Glutamatergic neuron (in vitro differentiated cells): ENCODE measurements at regions not wholly inside any gene's neighbourhood (a gene's known extent, or its start where the extent isn't known, plus 50 kb on each side); places are given as distances from the start of the nearest gene placed in this dataset.

Source experiments
- DNase-seq: peaks from one replicate; pipeline ENCODE4 v3.0.0; 2022
- H3K27ac Mint-ChIP-seq: one replicate; pipeline ENCODE4 v1.8.0; 2020; ENCODE audit warnings: mild to moderate bottlenecking, mixed read lengths, inconsistent platforms; ENCODE audit not compliant: unreplicated experiment
- H3K27me3 Mint-ChIP-seq: one replicate; pipeline ENCODE4 v1.8.0; 2020; ENCODE audit warnings: mild to moderate bottlenecking, moderate library complexity, mixed read lengths, inconsistent platforms; ENCODE audit not compliant: unreplicated experiment
- H3K36me3 Mint-ChIP-seq: one replicate; pipeline ENCODE4 v1.8.0; 2020; ENCODE audit warnings: mild to moderate bottlenecking, mixed read lengths, inconsistent platforms; ENCODE audit not compliant: unreplicated experiment
- H3K4me1 Mint-ChIP-seq: one replicate; pipeline ENCODE4 v1.8.0; 2020; ENCODE audit warnings: mild to moderate bottlenecking, low read depth, mixed read lengths, inconsistent platforms; ENCODE audit not compliant: unreplicated experiment
- H3K4me3 Mint-ChIP-seq: one replicate; pipeline ENCODE4 v1.8.0; 2020; ENCODE audit warnings: mild to moderate bottlenecking, mixed read lengths, inconsistent platforms; ENCODE audit not compliant: unreplicated experiment
- H3K9me3 Mint-ChIP-seq: one replicate; pipeline ENCODE4 v1.8.0; 2020; ENCODE audit warnings: mild to moderate bottlenecking, moderate library complexity, mixed read lengths, inconsistent platforms; ENCODE audit not compliant: unreplicated experiment
- TF ChIP-seq, protein P1 (sequence below): fragments of 200-600 bp; sonication (generic); IDR thresholded peaks from one replicate; pipeline ENCODE4 v1.5.0; 2021; ENCODE audit not compliant: partially characterized antibody, unreplicated experiment

DNA sequence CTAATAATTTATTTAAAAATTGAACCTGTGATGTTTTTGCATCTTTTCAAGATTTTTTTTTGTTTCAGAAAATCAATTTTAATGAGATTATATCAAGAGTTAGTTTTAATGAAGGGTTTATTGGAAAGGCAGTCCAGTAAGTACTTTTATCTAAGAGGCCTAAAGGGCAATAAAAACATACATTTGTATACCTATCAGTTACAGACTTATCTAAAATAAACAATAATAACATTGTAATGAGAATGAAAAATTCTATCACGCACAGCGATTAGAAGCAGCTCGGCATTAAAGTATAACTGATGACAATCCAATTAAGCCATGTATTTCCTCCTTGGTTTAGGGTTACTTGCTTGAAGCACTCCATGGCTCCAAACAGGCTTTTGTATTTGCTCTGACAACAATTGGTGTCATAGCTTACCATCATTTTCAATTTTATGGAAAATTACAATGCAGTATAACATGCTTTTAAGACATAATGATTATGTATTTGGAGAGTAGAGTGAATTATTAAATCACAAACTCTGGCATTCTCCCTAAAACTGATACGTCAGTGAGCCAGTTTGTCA is 629.4 kb downstream of the TSN start:
- peaks cover 2% of the 10 kb centered on the region for H3K4me1 Mint-ChIP-seq
- no peaks in the 10 kb centered on the region for H3K27me3 Mint-ChIP-seq
- no peak overlapping the region for H3K27ac Mint-ChIP-seq
- no peak overlapping the region for H3K4me3 Mint-ChIP-seq
- H3K36me3 Mint-ChIP-seq = no peaks in the 10 kb centered on the region
- DNase-seq = no peak
- H3K9me3 Mint-ChIP-seq = peaks cover 1% of the 10 kb centered on the region
- TF ChIP-seq, protein P1, sequence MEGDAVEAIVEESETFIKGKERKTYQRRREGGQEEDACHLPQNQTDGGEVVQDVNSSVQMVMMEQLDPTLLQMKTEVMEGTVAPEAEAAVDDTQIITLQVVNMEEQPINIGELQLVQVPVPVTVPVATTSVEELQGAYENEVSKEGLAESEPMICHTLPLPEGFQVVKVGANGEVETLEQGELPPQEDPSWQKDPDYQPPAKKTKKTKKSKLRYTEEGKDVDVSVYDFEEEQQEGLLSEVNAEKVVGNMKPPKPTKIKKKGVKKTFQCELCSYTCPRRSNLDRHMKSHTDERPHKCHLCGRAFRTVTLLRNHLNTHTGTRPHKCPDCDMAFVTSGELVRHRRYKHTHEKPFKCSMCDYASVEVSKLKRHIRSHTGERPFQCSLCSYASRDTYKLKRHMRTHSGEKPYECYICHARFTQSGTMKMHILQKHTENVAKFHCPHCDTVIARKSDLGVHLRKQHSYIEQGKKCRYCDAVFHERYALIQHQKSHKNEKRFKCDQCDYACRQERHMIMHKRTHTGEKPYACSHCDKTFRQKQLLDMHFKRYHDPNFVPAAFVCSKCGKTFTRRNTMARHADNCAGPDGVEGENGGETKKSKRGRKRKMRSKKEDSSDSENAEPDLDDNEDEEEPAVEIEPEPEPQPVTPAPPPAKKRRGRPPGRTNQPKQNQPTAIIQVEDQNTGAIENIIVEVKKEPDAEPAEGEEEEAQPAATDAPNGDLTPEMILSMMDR = no peak

DNA sequence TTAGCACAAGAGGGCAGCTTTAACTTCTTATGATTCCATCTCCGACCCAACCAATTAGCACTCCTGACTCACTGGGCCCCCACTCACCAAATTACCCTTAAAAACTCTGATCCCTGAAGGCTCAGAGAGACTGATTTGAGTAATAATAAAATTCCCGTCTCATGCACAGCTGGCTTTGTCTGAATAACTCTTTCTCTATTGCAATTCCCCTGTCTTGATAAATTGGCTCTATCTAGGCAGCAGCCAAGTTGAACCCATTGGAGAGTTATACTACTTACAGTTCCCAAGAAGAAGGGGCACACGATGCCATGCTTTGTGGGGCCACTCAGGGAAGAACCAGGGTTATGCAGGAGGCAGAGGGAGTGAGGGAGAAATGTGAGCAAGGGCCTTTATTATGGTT is 632.8 kb downstream of the TSN start:
- DNase-seq = no peak
- Mint-ChIP-seq H3K9me3 (peaks cover 1% of the 10 kb centered on the region), H3K27me3 (no peaks in the 10 kb centered on the region), H3K27ac (no peak overlapping the region), H3K4me3 (no peak overlapping the region), H3K4me1 (peaks cover 2% of the 10 kb centered on the region), H3K36me3 (no peaks in the 10 kb centered on the region)
- TF ChIP-seq, protein P1 = no peak

DNA sequence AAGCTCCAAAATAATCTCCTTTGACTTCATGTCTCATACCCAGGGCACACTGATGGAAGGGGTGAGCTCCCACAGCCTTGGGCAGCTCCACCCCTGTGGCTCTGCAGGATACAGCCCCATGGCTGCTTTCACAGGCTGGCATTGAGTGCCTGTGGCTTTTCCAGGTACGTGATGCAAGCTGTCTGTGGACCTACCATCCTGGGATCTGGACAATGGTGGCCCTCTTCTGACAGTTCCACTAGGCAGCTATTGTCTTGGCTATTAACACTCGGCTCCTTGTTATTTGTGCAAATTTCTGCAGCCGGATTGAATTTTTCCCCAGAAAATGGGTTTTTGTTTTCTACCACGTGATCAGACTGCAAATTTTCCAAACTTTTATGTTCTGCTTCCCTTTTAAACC is 634.2 kb downstream of the TSN start:
- DNase-seq = no peak
- Mint-ChIP-seq H3K9me3 (peaks cover 1% of the 10 kb centered on the region), H3K36me3 (no peaks in the 10 kb centered on the region), H3K4me1 (peaks cover 2% of the 10 kb centered on the region), H3K27ac (no peak overlapping the region), H3K27me3 (no peaks in the 10 kb centered on the region), H3K4me3 (no peak overlapping the region)
- TF ChIP-seq, protein P1 = no peak

DNA sequence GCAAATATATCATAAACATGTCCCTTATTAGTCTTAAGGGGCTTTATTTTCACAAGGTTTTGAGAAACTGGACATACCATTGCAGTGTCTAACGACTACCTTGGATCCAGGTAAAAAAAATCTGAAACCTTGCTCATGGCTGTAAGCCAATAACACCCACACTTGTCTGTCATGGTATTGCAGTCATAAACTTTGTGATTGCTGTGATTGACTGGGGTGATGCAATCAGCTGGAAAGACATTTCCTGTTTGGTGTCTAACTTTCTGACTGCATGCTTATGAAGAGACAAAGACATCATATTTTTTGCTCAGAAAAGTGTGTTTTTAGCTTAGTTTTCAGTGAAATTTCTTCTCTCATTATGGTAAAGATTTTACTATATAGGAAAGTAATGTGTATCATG is 635.0 kb downstream of the TSN start:
- no peaks in the 10 kb centered on the region for H3K27me3 Mint-ChIP-seq
- no peaks in the 10 kb centered on the region for H3K36me3 Mint-ChIP-seq
- no peak for DNase-seq
- H3K4me3 Mint-ChIP-seq = no peak overlapping the region
- TF ChIP-seq, protein P1 = no peak
- no peak overlapping the region for H3K27ac Mint-ChIP-seq
- peaks cover 1% of the 10 kb centered on the region for H3K9me3 Mint-ChIP-seq
- peaks cover 2% of the 10 kb centered on the region for H3K4me1 Mint-ChIP-seq

DNA sequence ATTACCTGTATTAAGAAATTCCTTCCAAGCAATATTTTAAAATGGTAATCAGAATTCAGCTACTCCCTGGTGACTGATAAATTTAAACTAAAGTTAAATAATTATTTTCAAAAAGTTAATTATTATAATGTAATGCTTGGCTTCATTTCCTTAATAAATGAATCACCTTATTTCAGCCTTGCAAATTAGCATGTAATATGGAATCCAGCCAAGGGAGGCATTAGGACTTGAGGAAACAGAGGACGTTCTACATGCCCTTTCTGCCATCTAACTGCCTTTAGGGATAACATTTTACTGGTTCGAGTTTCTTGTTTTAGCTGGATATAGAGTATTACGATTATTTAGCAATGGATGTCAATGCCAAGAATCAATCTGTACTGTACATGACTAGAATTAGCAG is 636.3 kb downstream of the TSN start:
- H3K36me3 Mint-ChIP-seq = no peaks in the 10 kb centered on the region
- DNase-seq = no peak
- no peak overlapping the region for H3K4me3 Mint-ChIP-seq
- no peak overlapping the region for H3K27ac Mint-ChIP-seq
- H3K9me3 Mint-ChIP-seq = no peaks in the 10 kb centered on the region
- H3K27me3 Mint-ChIP-seq = no peaks in the 10 kb centered on the region
- no peaks in the 10 kb centered on the region for H3K4me1 Mint-ChIP-seq
- TF ChIP-seq, protein P1 = no peak
